ENCODE measurements at regions not wholly inside any gene's neighbourhood (a gene's known extent, or its start where the extent isn't known, plus 50 kb on each side); places are given as distances from the start of the nearest gene placed in this dataset.

GRCh38 chr12:91805031-91805430, 340.6 kb downstream of the BTG1 start:
- TF ChIP-seq GATA2 (IDR thresholded peaks at IDR 0.05; ENCODE audit: low read depth, low read length) = no peak
- TF ChIP-seq GATA3 (IDR thresholded peaks at IDR 0.05; ENCODE audit: low read depth, low read length) = no peak
